Retinal pigment epithelial cell (primary cell): ENCODE measurements at regions not wholly inside any gene's neighbourhood (a gene's known extent, or its start where the extent isn't known, plus 50 kb on each side); places are given as distances from the start of the nearest gene placed in this dataset.

ENCODE experiments used
- DNase-seq: peaks from one replicate; pipeline ENCODE4 v3.0.0-alpha.2; 2010; ENCODE audit warnings: low read depth
- H3K4me3 ChIP-seq: 2 replicates; pipeline ENCODE4 v1.5.1; 2011; ENCODE audit warnings: mild to moderate bottlenecking, low read length, control low read depth, moderate library complexity
- CTCF ChIP-seq: conservative IDR thresholded peaks from 2 replicates; pipeline ENCODE4 v1.5.1; 2011; ENCODE audit warnings: low read depth, low read length, control low read depth, inconsistent platforms

DNA sequence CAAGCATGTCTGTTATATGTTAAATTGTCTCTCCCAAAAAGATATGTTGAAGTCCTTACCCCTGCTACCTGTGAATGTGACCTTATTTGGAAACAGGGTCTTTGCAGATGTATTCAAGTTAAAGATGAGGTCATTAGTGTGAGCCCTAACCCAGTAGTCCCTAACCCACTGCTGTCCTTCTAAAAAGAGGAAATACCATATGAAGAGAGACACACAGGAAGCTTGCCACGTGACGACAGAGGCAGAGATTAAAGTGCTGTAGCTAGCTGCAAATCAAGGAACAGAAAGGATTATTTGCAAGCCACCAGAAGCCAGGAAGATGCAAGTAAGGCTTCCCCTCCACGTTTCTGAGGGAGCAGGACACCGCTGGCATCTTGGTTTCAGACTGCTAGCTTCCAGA lies 150.1 kb downstream of the HNRNPD start:
- DNase-seq: no peak
- no peak overlapping the region for H3K4me3 ChIP-seq
- TF ChIP-seq CTCF: no peak

DNA sequence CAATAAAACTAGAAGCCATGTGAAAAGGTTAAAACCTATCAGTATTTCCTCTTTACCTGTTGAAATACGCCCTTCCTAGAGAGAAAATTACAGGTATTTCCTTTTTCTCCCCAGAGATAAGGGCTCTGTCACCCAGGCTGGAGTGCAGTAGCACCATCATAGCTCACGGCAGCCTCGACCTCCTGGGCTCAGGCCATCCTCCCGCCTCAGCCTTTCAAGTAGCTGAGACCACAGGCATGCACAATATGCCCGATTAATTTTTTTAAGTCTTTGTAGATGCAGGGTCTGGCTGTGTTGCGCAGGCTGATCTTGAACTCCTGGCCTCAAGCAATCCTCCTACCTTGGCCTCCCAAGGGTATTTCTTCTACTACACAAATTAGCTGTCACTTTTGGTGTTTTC lies 154.4 kb downstream of the HNRNPD start:
- H3K4me3 ChIP-seq: no peak overlapping the region
- TF ChIP-seq CTCF: no peak
- DNase-seq: no peak

DNA sequence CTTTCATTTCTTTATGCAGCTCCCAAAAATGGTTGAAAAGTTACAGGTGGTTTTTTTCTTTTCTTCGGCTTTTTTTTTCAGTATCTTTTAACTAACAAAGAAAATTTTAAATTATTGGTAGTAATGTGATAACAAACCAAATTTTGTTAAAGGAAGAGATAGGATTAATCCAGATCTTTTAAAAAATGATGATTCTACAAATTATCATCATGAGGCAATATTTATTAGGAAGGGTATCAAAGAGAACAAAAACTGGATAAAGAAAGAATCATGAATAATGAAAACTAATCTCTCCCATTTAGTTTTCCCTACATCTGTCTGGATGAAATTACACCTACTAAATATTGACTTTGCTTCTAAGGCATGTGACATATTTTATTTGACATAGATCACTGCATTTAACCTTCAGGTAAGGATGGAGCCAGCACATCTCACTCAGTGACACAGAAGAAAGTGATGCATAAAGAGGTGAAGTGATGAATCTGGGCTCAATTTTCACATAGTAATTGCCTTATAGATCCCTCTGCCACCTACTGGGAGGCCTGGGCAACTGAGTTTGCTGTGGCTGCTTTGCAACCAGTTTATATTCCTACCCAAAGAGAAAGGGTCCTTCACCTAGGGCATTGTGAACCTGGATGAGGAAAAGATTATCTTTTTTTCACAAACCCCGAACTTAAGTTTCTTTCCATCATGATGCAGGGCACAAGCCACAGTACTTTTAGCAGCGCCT lies 155.6 kb downstream of the HNRNPD start:
- no peak for DNase-seq
- peak; percentile 71 for TF ChIP-seq CTCF
- no peak overlapping the region for H3K4me3 ChIP-seq

DNA sequence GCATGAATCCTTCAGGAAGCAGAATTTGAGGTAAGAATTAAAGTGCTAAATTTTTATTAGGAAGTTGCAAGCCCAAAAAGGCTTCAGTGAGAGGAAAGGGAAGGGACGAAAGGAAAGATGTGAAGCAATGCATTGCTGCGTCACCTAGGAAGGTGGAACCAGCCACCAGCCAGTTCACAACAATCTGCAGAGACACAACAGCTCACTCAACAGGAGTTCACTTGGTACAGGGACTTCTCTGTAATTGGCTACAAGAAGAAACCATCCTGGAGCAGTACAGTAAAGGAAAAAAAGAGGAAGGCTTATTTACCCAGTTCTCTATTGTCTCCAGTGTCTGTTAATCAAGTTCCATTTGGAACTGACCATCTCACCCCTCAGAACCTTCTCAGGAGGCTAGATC lies 157.6 kb downstream of the HNRNPD start:
- no peak for DNase-seq

DNA sequence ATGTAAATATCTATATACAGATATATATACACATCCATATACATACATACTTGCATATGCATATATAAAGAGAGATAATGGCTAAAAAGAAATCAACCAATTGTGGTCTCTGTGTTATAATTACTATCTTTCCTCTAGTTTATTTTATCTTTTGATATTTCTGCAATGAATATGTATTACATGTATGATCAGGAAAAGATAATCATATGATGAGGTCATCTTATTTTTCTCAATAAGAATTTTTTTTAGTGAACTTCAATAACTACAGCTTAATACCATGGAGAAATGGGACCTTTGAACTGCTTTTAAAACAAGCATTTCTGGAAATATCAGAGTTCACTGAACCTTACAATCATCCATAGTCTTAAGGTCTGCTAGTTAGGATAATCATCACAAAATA lies 158.0 kb downstream of the HNRNPD start:
- no peak for DNase-seq
- no peak overlapping the region for H3K4me3 ChIP-seq
- no peak for TF ChIP-seq CTCF

More for the DNA sequence above, 157.6 kb downstream of the HNRNPD start:
- H3K4me3 ChIP-seq: no peak overlapping the region
- TF ChIP-seq CTCF: no peak

DNA sequence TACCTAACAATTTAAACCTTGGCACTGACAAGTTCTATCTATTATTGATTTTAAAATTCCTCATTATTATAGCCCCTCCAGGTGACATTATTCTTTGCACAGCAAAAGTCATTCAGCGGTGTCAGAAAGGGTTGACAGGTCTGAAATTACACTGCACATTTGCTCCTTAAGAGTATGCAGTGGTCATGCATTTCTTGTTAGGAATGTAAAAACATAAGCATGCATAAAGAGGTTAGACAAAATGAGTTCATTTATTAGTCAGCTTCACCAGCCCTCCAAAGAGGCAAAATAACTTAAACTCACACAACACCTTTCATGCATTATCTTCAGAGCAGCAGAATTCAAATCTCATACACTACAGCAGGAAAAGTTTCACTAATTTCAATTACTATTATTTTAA lies 158.8 kb downstream of the HNRNPD start:
- DNase-seq: no peak
- no peak overlapping the region for H3K4me3 ChIP-seq
- TF ChIP-seq CTCF: no peak
